Panc1 (cell line): ENCODE measurements at regions not wholly inside any gene's neighbourhood (a gene's known extent, or its start where the extent isn't known, plus 50 kb on each side); places are given as distances from the start of the nearest gene placed in this dataset.

Experiments used
- POLR2AphosphoS5 ChIP-seq: IDR thresholded peaks from 2 replicates; pipeline ENCODE4 v1.6.1; 2012; ENCODE audit warnings: mild to moderate bottlenecking, low read depth, low read length, moderate library complexity
- SIN3A ChIP-seq: IDR thresholded peaks from 2 replicates; pipeline ENCODE4 v1.6.1; 2012; ENCODE audit warnings: low read depth, mild to moderate bottlenecking, low read length, moderate library complexity, borderline replicate concordance; ENCODE audit not compliant: insufficient read depth
- TCF7L2 ChIP-seq: IDR thresholded peaks from 2 replicates; pipeline ENCODE4 v1.6.1; 2011; ENCODE audit warnings: mild to moderate bottlenecking, low read depth, low read length, inconsistent platforms
- TF ChIP-seq, protein P1 (sequence below): fragments of 450-650 bp; IDR thresholded peaks from 2 replicates; pipeline ENCODE4 v1.5.1; 2017; ENCODE audit warnings: mild to moderate bottlenecking
- TF ChIP-seq, protein P2 (sequence below), 2 experiments: IDR thresholded peaks; 2 replicates each; pipeline ENCODE4 v1.6.1; 2011 to 2012; ENCODE audit warnings: low read depth in 2 of 2, control low read depth in 1 of 2, low read length in 1 of 2, mild to moderate bottlenecking in 1 of 2, moderate library complexity in 1 of 2; ENCODE audit not compliant: insufficient read depth in 1 of 2

DNA sequence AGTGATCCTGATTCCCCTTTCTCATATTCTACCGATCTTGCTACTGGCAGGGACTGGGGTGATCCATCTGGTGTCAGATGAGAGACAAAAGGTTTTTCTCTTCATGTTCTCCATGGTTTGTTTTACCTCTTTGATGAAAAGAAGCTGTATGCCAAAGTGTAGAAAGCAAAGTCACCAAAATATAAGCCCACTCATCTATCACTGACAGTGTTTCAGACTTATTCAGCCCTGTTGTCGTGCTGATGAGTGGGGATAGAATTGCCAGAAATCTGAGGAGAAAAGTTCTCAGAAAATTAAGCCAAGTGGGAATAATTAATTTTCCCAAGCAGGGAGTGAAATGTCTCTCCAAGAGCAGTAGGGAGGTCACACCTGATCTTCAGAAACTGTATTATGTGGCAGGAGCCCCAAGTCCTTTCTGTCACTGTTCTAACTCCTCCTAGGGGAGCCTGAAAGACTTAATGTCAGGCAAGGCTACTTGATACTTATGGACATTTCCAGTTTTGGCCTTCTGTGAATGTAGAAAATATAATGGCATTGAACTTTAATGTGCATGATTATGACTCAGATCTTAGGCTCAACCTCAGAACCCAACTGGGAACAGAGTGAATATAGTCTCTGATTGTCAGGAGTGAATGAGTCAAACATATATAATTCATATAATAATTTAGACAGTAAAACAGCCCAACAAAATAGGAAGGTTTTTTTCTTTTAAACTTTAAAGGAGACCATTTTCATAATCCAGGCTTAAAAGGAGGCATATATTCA is 298.1 kb downstream of the ANKRD50 start:
- TF ChIP-seq POLR2AphosphoS5 (no peak), TCF7L2 (no peak), SIN3A (no peak)
- TF ChIP-seq, protein P1, sequence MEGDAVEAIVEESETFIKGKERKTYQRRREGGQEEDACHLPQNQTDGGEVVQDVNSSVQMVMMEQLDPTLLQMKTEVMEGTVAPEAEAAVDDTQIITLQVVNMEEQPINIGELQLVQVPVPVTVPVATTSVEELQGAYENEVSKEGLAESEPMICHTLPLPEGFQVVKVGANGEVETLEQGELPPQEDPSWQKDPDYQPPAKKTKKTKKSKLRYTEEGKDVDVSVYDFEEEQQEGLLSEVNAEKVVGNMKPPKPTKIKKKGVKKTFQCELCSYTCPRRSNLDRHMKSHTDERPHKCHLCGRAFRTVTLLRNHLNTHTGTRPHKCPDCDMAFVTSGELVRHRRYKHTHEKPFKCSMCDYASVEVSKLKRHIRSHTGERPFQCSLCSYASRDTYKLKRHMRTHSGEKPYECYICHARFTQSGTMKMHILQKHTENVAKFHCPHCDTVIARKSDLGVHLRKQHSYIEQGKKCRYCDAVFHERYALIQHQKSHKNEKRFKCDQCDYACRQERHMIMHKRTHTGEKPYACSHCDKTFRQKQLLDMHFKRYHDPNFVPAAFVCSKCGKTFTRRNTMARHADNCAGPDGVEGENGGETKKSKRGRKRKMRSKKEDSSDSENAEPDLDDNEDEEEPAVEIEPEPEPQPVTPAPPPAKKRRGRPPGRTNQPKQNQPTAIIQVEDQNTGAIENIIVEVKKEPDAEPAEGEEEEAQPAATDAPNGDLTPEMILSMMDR: no peak
- TF ChIP-seq, protein P2, sequence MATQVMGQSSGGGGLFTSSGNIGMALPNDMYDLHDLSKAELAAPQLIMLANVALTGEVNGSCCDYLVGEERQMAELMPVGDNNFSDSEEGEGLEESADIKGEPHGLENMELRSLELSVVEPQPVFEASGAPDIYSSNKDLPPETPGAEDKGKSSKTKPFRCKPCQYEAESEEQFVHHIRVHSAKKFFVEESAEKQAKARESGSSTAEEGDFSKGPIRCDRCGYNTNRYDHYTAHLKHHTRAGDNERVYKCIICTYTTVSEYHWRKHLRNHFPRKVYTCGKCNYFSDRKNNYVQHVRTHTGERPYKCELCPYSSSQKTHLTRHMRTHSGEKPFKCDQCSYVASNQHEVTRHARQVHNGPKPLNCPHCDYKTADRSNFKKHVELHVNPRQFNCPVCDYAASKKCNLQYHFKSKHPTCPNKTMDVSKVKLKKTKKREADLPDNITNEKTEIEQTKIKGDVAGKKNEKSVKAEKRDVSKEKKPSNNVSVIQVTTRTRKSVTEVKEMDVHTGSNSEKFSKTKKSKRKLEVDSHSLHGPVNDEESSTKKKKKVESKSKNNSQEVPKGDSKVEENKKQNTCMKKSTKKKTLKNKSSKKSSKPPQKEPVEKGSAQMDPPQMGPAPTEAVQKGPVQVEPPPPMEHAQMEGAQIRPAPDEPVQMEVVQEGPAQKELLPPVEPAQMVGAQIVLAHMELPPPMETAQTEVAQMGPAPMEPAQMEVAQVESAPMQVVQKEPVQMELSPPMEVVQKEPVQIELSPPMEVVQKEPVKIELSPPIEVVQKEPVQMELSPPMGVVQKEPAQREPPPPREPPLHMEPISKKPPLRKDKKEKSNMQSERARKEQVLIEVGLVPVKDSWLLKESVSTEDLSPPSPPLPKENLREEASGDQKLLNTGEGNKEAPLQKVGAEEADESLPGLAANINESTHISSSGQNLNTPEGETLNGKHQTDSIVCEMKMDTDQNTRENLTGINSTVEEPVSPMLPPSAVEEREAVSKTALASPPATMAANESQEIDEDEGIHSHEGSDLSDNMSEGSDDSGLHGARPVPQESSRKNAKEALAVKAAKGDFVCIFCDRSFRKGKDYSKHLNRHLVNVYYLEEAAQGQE (IDR thresholded peaks at IDR 0.05; ENCODE audit: insufficient read depth in 1 of 2, low read depth in 2 of 2, low read length in 1 of 2): no peak
